ENCODE measurements at regions not wholly inside any gene's neighbourhood (a gene's known extent, or its start where the extent isn't known, plus 50 kb on each side); places are given as distances from the start of the nearest gene placed in this dataset.

- TF ChIP-seq CTCF (conservative IDR thresholded peaks at IDR 0.05; ENCODE audit: low read depth, low read length) (no peak), EZH2 (IDR thresholded peaks at IDR 0.05; ENCODE audit: low read length, unreplicated experiment) (no peak), EZH2phosphoT487 (IDR thresholded peaks at IDR 0.05; ENCODE audit: borderline replicate concordance, low read length) (no peak)
Measured at GRCh38 chr16:86285938-86286921, 224.1 kb upstream of the FOXF1 start.

All from PC-3 (cell line).